Right lobe of liver (tissue), 4 donors: ENCODE measurements at regions not wholly inside any gene's neighbourhood (a gene's known extent, or its start where the extent isn't known, plus 50 kb on each side); places are given as distances from the start of the nearest gene placed in this dataset.

Source experiments
- POLR2A ChIP-seq: fragments of 450-650 bp; IDR thresholded peaks from one replicate; pipeline ENCODE4 v1.6.1; 2017; ENCODE audit warnings: antibody characterized with exemption, mild to moderate bottlenecking
- TF ChIP-seq, protein P1 (sequence below), 4 donors: fragments of 200-600 bp in 3 of 4; fragments of 450-650 bp in 1 of 4; IDR thresholded peaks; one replicate each; pipeline versions ENCODE4 v1.5.1 to v1.8.0; 2016 to 2022; ENCODE audit warnings: antibody characterized with exemption in 4 of 4, mild to moderate bottlenecking in 2 of 4
- donor health status: DM: no; HTN: no; CAD: no.
- donor health status: DM: no; HTN: no; CAD: no.
- donor health status: DM: no; HTN: yes; CAD: no.

DNA sequence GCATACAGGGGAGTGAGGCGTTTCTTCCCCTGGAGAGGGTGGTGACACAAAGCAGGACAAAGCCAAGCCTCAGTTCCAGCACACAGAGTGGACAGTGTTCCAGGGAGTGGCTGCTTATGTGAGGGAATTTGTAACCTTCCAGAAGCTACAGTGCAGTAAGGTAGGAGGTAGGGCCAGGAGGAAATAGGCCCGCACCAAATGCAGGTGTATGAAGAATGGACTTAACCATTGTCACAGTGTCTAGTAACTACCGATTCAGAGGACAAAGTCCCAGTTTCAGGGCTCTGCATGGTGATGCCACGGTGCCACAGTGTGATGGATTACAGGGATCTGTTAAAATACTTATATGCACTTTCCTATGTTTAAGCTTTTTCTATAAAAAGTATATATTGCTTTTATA lies 135.3 kb downstream of the ZIC5 start:
- TF ChIP-seq, protein P1, sequence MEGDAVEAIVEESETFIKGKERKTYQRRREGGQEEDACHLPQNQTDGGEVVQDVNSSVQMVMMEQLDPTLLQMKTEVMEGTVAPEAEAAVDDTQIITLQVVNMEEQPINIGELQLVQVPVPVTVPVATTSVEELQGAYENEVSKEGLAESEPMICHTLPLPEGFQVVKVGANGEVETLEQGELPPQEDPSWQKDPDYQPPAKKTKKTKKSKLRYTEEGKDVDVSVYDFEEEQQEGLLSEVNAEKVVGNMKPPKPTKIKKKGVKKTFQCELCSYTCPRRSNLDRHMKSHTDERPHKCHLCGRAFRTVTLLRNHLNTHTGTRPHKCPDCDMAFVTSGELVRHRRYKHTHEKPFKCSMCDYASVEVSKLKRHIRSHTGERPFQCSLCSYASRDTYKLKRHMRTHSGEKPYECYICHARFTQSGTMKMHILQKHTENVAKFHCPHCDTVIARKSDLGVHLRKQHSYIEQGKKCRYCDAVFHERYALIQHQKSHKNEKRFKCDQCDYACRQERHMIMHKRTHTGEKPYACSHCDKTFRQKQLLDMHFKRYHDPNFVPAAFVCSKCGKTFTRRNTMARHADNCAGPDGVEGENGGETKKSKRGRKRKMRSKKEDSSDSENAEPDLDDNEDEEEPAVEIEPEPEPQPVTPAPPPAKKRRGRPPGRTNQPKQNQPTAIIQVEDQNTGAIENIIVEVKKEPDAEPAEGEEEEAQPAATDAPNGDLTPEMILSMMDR (IDR thresholded peaks at IDR 0.05): no peak
- TF ChIP-seq POLR2A: no peak
